Spleen (tissue), 11 donors: ENCODE measurements at regions not wholly inside any gene's neighbourhood (a gene's known extent, or its start where the extent isn't known, plus 50 kb on each side); places are given as distances from the start of the nearest gene placed in this dataset.
A peak's percentile ranks its signal among the peaks of the same experiment; 100 is the strongest.

Source experiments
- DNase-seq: peaks from one replicate; pipeline ENCODE4 v3.0.0-alpha.2; 2020
- H3K27ac ChIP-seq, 8 donors: fragments of 200-600 bp; sonication (generic) in 7 of 8; 1 replicate in 4 of 8; 2 replicates in 4 of 8; pipeline versions ENCODE4 v1.5.0 to v1.8.0; 2016 to 2021; ENCODE audit warnings: inconsistent platforms in 4 of 8, mild to moderate bottlenecking in 4 of 8, moderate library complexity in 1 of 8
- H3K27me3 ChIP-seq, 7 donors: fragments of 200-600 bp; sonication (generic) in 6 of 7; replicated peaks in 1 of 7; 1 replicate in 4 of 7; 2 replicates in 3 of 7; pipeline versions ENCODE4 v1.5.0 to v1.8.0; 2016 to 2021; ENCODE audit warnings: inconsistent platforms in 3 of 7, mild to moderate bottlenecking in 1 of 7
- H3K36me3 ChIP-seq, 6 donors: fragments of 200-600 bp; sonication (generic) in 5 of 6; 1 replicate in 4 of 6; 2 replicates in 2 of 6; pipeline versions ENCODE4 v1.5.0 to v1.8.0; 2016 to 2021; ENCODE audit warnings: inconsistent platforms in 2 of 6
- H3K4me1 ChIP-seq, 6 donors: fragments of 200-600 bp; sonication (generic) in 5 of 6; 1 replicate in 3 of 6; 2 replicates in 3 of 6; pipeline versions ENCODE4 v1.5.0 to v1.8.0; 2016 to 2021; ENCODE audit warnings: inconsistent platforms in 3 of 6
- H3K4me3 ChIP-seq, 8 donors: fragments of 200-600 bp; sonication (generic) in 7 of 8; 1 replicate in 4 of 8; 2 replicates in 4 of 8; pipeline versions ENCODE4 v1.5.0 to v1.8.0; 2016 to 2021; ENCODE audit warnings: inconsistent platforms in 4 of 8, mild to moderate bottlenecking in 4 of 8, moderate library complexity in 2 of 8
- H3K9me3 ChIP-seq, 8 donors: fragments of 200-600 bp; sonication (generic) in 7 of 8; 1 replicate in 4 of 8; 2 replicates in 4 of 8; pipeline versions ENCODE4 v1.5.0 to v1.8.0; 2016 to 2021; ENCODE audit warnings: inconsistent platforms in 4 of 8
- POLR2A ChIP-seq, 3 donors: fragments of 450-650 bp; IDR thresholded peaks; one replicate each; pipeline ENCODE4 v1.5.1; 2017; ENCODE audit warnings: antibody characterized with exemption in 3 of 3, mild to moderate bottlenecking in 1 of 3
- POLR2AphosphoS5 ChIP-seq, 3 donors: sonication (generic); formaldehyde crosslinking; IDR thresholded peaks; one replicate each; pipeline ENCODE4 v1.5.1; 2017; ENCODE audit warnings: antibody characterized with exemption in 3 of 3
- whole genome bisulfite sequencing, 5 donors: extraction: QIAGEN DNeasy Blood & Tissue Kit in 3 of 5; methylation state at CpG; one replicate each; pipeline versions ENCODE4 v1.1.5 to v1.1.7; 2013 to 2018; 5-methylcytosine and 5-hydroxymethylcytosine counted together
- intact Hi-C: fragments of 100-400 bp; cut with DNase I; formaldehyde crosslinking; loops from one replicate; pipeline ENCODE4 v1.15.0; 2023; ENCODE audit warnings: low total_unique reads
- TF ChIP-seq, protein P1 (sequence below), 11 experiments: fragments of 200-600 bp in 7 of 11; fragments of 450-650 bp in 4 of 11; sonication (generic) in 4 of 11; IDR thresholded peaks in 8 of 11; conservative IDR thresholded peaks in 3 of 11; 1 replicate in 7 of 11; 2 replicates in 4 of 11; pipeline versions ENCODE4 v1.4.0 to v1.8.0; 2016 to 2021; ENCODE audit warnings: antibody characterized with exemption in 11 of 11, inconsistent platforms in 4 of 11, mild to moderate bottlenecking in 1 of 11
- donor health status: healthy with polysubstance abuse.
- donor health status: DM: no; HTN: no; CAD: no; lungs with moderate emphysema.
- donor health status: DM: no; HTN: no; CAD: no.
- donor health status: Bipolar disorder and iron deficiency.
- donor health status: healthy.
- donor health status: DM: no; HTN: no; CAD: no.
- donor health status: DM: yes; HTN: yes; CAD: no.

DNA sequence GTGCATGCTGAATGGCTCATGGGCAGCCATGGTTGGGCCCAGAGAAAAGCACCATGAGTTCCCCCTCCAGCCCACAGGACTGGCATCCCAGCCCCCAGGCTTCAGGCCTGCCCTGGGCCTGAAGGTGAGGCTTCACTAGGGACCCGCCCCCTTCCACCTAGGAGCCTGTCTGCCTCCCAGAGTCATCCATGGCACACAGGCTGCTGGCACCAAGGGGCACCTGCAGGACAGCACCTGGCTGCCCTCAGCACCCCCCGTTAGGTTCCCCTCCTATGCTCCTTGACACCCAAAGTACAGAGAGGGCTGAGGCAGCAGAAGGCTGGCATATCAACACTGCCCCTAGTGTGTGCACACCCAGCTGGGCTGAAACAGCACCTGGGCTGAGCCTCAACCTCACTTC lies 566.7 kb upstream of the PCDH7 start:
- WGBS, 5 donors, result 60 to 87% (median 69%) methylated on average over 2 of the region's 2 CpGs; no CpG with 5 or more reads in 1 of the 5 donors
- no peak overlapping the region for H3K27ac ChIP-seq
- peak; percentile 52 for DNase-seq
- H3K27me3 ChIP-seq, result no peaks in the 10 kb centered on the region
- no peaks in the 10 kb centered on the region for H3K36me3 ChIP-seq
- no peaks in the 10 kb centered on the region for H3K4me1 ChIP-seq
- peaks cover 0 to 11% (median 0%) of the 10 kb centered on the region in 8 donors for H3K9me3 ChIP-seq
- H3K4me3 ChIP-seq, result no peak overlapping the region
- TF ChIP-seq POLR2A (IDR thresholded peaks at IDR 0.05), result no peak
- TF ChIP-seq, protein P1, sequence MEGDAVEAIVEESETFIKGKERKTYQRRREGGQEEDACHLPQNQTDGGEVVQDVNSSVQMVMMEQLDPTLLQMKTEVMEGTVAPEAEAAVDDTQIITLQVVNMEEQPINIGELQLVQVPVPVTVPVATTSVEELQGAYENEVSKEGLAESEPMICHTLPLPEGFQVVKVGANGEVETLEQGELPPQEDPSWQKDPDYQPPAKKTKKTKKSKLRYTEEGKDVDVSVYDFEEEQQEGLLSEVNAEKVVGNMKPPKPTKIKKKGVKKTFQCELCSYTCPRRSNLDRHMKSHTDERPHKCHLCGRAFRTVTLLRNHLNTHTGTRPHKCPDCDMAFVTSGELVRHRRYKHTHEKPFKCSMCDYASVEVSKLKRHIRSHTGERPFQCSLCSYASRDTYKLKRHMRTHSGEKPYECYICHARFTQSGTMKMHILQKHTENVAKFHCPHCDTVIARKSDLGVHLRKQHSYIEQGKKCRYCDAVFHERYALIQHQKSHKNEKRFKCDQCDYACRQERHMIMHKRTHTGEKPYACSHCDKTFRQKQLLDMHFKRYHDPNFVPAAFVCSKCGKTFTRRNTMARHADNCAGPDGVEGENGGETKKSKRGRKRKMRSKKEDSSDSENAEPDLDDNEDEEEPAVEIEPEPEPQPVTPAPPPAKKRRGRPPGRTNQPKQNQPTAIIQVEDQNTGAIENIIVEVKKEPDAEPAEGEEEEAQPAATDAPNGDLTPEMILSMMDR (IDR thresholded peaks at IDR 0.05 in 8 of 11, conservative IDR thresholded peaks at IDR 0.05 in 3 of 11), result no peak
- TF ChIP-seq POLR2AphosphoS5 (IDR thresholded peaks at IDR 0.05), result no peak
- intact Hi-C loops, result no loop called here

DNA sequence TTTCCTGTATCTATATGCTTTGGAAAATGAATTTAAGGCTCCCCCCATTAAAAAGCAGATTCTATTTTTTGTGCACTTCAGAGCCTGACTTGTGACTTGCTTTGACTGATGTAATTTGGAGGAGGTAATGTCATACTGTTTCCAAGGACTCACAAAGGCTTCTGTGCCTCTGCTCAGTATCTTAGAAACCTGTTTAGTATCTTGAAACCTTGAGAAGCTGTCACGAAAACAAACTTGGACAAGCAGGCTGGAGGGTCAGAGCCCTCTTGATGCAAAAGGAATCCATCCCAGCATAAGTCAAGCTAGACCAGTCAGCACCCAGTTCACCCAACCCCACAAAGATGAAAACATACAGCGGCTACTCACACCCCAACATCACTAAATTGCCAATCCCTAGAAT lies 560.0 kb upstream of the PCDH7 start:
- H3K4me1 ChIP-seq, result no peaks in the 10 kb centered on the region
- TF ChIP-seq, protein P1 (IDR thresholded peaks at IDR 0.05 in 8 of 11, conservative IDR thresholded peaks at IDR 0.05 in 3 of 11), result no peak
- H3K4me3 ChIP-seq, result no peak overlapping the region
- H3K27ac ChIP-seq, result no peak overlapping the region
- DNase-seq, result no peak
- no peaks in the 10 kb centered on the region for H3K27me3 ChIP-seq
- H3K9me3 ChIP-seq, result no peaks in the 10 kb centered on the region
- H3K36me3 ChIP-seq, result no peaks in the 10 kb centered on the region
- intact Hi-C loops, result no loop called here
- WGBS, 5 donors, result 63 to 84% (median 74%) methylated on average over 2 of the region's 2 CpGs

DNA sequence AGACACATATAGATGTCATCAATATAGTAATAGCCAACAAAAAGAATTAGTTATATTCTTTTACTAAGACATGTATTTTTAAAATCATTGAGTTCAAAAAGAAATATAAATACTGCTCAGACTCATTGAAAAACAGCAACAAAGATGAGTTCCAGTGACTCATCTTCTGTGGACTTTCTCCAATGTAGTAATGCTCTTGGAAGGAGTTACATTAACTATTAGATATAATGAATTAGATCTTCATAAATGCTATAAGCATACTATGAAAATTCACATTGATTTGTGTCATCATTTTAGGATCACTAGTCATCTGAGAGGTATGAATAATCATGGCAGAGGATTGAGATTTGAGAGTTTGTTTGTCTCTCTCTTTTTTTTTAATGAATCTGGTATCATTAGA lies 547.8 kb upstream of the PCDH7 start:
- DNase-seq, result no peak

GRCh38 chr4:30181512-30181911 lies 538.7 kb upstream of the PCDH7 start:
- 81 to 92% (median 89%) methylated on average over 4 of the region's 4 CpGs for WGBS, 5 donors
- no peaks in the 10 kb centered on the region for H3K4me1 ChIP-seq
- H3K27ac ChIP-seq, result no peak overlapping the region
- intact Hi-C loops, result no loop called here
- no peaks in the 10 kb centered on the region for H3K27me3 ChIP-seq
- no peaks in the 10 kb centered on the region for H3K36me3 ChIP-seq
- H3K9me3 ChIP-seq, result peaks cover 0 to 5% (median 0%) of the 10 kb centered on the region in 8 donors
- TF ChIP-seq, protein P1 (IDR thresholded peaks at IDR 0.05 in 8 of 11, conservative IDR thresholded peaks at IDR 0.05 in 3 of 11), result no peak
- TF ChIP-seq POLR2AphosphoS5 (IDR thresholded peaks at IDR 0.05), result no peak
- TF ChIP-seq POLR2A (IDR thresholded peaks at IDR 0.05), result no peak
- no peak overlapping the region for H3K4me3 ChIP-seq
- no peak for DNase-seq

More for the DNA sequence above, 547.8 kb upstream of the PCDH7 start:
- no peaks in the 10 kb centered on the region for H3K4me1 ChIP-seq
- no peaks in the 10 kb centered on the region for H3K27me3 ChIP-seq
- no peak for TF ChIP-seq POLR2A (IDR thresholded peaks at IDR 0.05)
- TF ChIP-seq, protein P1 (IDR thresholded peaks at IDR 0.05 in 8 of 11, conservative IDR thresholded peaks at IDR 0.05 in 3 of 11), result no peak
- TF ChIP-seq POLR2AphosphoS5 (IDR thresholded peaks at IDR 0.05), result no peak
- H3K27ac ChIP-seq, result no peak overlapping the region
- intact Hi-C loops, result no loop called here
- no peaks in the 10 kb centered on the region for H3K36me3 ChIP-seq
- H3K9me3 ChIP-seq, result no peaks in the 10 kb centered on the region
- no peak overlapping the region for H3K4me3 ChIP-seq
